NCI-H1092 treated with DMSO at 0.1 percent for 48 hours (cell line): ENCODE measurements at regions not wholly inside any gene's neighbourhood (a gene's known extent, or its start where the extent isn't known, plus 50 kb on each side); places are given as distances from the start of the nearest gene placed in this dataset.
"Not testable (repeated sequence)": the region's sequence is repeated elsewhere in the genome, so short reads cannot be mapped to it uniquely, and the experiment has no call there.

ENCODE experiments used
- DNase-seq: peaks from one replicate; lab custom pipeline; 2025; lab: John Stamatoyannopoulos, UW

GRCh38 chr20:7171911-7172310, 404.4 kb downstream of the BMP2 start:
- DNase-seq: no peak

- no peak for DNase-seq
Measured at GRCh38 chr20:7174554-7174953, 407.1 kb downstream of the BMP2 start.

DNA sequence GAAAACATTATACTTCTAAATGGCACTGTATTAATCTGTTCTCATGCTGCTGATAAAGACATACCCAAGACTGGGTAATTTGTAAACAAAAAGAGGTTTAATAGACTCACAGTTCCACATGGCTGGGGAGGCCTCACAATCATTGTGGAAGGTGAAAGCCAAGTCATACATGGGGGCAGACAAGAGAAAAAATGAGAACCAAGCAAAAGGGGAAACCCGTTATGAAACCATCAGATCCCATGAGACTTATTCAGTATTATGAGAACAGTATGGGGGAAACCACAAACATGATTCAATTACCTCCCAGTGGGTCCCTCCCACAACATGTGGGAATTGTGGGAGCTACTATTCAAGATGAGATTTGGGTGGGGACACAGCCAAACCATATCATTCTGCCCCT, 408.3 kb downstream of the BMP2 start:
- not testable (repeated sequence) for DNase-seq

- no peak for DNase-seq
Measured at GRCh38 chr20:7178004-7178403, 410.5 kb downstream of the BMP2 start.

DNA sequence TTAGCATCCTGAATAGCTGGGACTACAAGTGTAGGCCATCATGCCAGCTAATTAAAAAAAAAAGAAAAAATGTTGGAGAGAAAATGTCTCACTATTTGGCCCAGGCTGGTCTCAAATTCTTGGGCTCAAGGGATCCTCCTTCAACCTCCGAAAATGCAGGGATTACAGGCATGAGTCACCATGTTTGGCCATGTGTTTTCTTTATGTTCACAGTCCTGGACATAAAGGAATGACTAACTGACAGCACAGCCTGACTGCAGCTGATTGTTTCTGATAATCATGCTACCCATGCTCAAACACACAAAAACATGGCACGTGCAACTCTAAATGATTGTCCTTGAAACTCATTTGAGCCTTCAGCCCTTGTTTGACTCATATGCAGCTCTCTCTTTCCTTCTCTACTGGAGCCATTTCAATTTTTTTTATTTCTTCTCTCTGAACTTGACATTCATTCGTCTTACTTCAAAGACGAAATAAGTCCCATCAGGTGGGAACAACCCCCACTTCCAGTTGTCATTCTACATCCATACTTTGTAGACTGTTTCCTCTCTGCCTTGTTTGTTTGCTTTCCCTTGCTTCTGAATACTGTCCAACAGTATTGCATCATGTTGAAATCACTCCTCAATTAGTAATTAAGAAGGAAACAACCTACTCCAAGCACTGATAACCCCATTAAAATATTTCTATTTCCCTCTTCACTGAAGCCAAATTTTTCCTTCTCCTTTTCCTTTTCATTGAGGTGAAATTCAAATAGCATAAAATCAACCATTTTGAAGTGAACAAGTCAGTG, 413.0 kb downstream of the BMP2 start:
- DNase-seq: no peak

GRCh38 chr20:7189231-7189630, 421.7 kb downstream of the BMP2 start:
- no peak for DNase-seq

- no peak for DNase-seq
Measured at GRCh38 chr20:7193681-7194080, 426.2 kb downstream of the BMP2 start.

GRCh38 chr20:7195704-7196103, 428.2 kb downstream of the BMP2 start:
- no peak for DNase-seq

DNA sequence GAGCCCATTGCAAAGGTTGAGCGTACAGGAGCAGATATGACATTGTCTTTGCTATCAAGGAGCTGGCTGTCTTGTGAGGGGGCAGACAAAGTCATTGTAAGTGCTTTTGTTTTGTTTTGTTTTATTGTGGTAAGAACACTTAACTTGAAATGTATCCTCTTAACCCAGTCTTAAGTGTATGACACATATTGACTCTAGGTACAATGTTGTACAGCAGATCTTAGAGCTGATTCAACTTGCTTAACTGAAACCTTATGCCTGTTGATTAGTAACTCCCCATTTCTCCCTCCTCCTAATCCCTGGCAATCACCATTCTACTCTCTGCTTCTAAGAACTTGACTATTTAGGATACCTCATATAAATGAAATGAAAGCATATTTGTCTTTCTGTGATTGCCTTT, 429.0 kb downstream of the BMP2 start:
- DNase-seq: no peak

GRCh38 chr20:7199861-7200260, 432.4 kb downstream of the BMP2 start:
- no peak for DNase-seq

GRCh38 chr20:7207186-7207798, 439.8 kb downstream of the BMP2 start:
- no peak for DNase-seq

- no peak for DNase-seq
Measured at GRCh38 chr20:7210910-7211309, 443.4 kb downstream of the BMP2 start.

- DNase-seq: no peak
Measured at GRCh38 chr20:7214081-7214740, 446.7 kb downstream of the BMP2 start.

DNA sequence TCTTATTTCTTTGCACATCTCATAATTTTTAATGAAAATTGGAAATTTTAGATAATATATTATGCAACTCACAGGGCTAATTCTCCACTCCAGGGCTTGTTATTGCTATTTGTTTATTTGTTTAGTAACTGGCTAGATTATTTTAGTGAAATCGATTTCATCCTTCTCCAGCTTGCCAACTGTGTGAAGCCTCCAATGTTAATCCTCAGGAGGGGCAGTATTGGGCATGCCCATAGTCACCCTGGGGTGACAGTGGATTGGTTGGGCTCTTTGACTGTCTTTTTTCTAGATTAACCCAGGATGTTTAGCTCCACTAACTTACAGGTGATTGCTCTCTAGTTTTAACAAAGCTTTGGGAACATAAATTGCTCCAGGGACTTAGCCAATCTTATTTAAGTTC, 450.1 kb downstream of the BMP2 start:
- DNase-seq: no peak

GRCh38 chr20:7220755-7221154, 453.3 kb downstream of the BMP2 start:
- DNase-seq: no peak

GRCh38 chr20:7226156-7226555, 458.7 kb downstream of the BMP2 start:
- no peak for DNase-seq

DNA sequence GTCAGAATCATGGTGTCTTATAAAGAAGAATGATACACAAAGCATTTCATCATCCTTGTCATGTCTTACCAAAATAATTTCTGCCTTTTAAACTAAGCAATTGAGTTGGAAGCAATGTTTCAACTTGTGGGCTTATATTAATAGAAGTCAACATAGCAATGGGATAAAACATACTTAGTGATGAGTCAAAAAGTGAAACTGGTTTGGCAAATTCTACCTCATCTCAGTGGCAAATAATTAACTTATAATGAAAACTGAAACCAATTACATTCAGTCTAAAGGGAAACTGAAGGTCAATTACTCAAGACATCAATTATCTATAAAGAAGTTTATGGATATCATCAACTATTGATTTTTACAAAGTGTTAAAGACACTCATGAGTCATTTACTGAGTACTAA, 463.8 kb downstream of the BMP2 start:
- DNase-seq: no peak

DNA sequence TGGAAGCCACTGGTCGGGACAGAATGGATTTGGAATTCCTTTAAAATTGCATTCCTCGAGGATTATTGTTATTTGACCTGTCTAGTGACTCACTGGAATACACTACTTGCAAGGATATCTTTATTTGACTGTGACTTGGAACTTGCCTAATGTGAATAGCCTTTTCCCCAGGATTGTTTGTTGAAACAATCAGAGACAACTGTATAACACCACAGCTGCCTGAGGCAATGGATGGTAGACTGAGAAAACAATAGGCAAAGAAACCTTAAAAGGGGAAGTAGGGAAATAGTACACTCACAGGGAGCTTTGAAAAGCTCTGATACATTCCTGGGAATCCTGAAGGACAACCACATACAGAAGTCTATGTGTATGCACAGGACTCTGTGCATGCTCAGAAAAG, 465.3 kb downstream of the BMP2 start:
- DNase-seq: no peak

DNA sequence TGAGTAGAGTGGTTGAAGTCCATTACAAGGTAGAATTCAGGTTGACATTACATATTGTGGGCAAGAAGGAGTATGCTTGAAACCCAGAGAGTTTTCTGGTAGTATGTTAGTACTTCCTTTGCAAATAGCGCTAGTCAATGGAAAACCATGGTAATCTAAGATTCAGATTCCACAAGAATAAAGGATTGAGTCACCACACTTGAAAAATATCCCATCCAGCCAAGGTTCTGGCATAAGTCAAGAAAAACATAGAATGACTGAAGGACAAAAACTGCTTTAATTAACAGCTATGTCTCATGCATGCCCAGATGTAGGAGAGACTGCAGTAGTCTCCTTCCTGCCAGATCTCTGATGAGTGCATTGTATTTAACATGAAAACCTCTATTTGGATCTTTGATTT, 469.8 kb downstream of the BMP2 start:
- DNase-seq: no peak

DNA sequence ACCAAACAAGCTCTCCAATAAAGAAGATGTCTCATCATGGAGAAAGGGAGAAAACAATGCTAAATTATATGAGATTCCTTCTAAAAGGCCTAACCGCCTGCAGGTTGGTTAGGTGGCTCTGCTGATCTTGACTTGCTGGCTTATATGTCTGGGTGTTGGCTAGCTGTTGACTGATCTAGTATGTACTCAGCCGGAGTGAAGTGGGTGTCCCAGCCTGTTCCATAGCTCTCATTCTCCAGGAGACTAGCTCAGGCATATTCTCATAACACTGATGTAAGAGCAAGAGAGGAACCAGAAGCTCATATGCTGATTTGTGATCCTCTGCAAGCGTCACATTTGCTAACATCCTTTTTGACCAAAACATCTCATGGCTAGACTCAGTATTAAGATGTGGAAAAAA, 473.0 kb downstream of the BMP2 start:
- no peak for DNase-seq

- no peak for DNase-seq
Measured at GRCh38 chr20:7248281-7249201, 481.1 kb downstream of the BMP2 start.

DNA sequence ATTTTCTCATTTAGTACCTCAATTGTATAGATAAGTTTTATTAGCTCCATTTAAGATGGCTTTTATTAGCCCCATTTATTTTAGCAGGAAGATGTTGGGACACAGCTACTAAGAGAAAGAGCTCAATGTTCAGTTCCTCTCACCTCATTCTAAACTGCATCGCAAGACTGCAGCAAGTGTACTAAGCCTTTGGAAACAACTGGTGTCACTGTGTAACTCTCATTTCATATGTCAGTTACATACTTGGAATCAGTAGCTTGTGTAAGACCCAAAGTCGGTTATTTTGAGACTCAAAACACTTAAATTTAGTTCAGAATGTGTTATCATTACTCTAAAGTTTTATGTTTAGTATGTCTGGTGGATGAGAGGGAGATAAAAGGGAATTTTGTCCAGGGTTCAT, 482.9 kb downstream of the BMP2 start:
- DNase-seq: no peak
